ENCODE measurements at regions not wholly inside any gene's neighbourhood (a gene's known extent, or its start where the extent isn't known, plus 50 kb on each side); places are given as distances from the start of the nearest gene placed in this dataset.

GRCh38 chr12:84508851-84509260 is 403.7 kb downstream of the SLC6A15 start:
- TF ChIP-seq ZNF140 (tag by site-specific recombination; IDR thresholded peaks at IDR 0.05) (no peak), ZBTB21 (tag by site-specific recombination; IDR thresholded peaks at IDR 0.05) (no peak), CTCF (tag by site-specific recombination; IDR thresholded peaks at IDR 0.05) (no peak)
